HEK293T (cell line): ENCODE measurements at regions not wholly inside any gene's neighbourhood (a gene's known extent, or its start where the extent isn't known, plus 50 kb on each side); places are given as distances from the start of the nearest gene placed in this dataset.

ENCODE experiments used
- ARNT ChIP-seq: fragments of 450-650 bp; IDR thresholded peaks from 2 replicates; pipeline ENCODE4 v1.6.1; 2017; ENCODE audit warnings: mild to moderate bottlenecking
- BHLHE40 ChIP-seq: fragments of 450-650 bp; IDR thresholded peaks from 2 replicates; pipeline ENCODE4 v1.6.1; 2016; ENCODE audit warnings: mild to moderate bottlenecking, moderate library complexity, borderline replicate concordance
- CTBP1 ChIP-seq: fragments of 450-650 bp; IDR thresholded peaks from 2 replicates; pipeline ENCODE4 v1.6.1; 2016; ENCODE audit warnings: borderline replicate concordance
- ELF4 ChIP-seq: fragments of 450-650 bp; IDR thresholded peaks from 2 replicates; pipeline ENCODE4 v1.6.1; 2017; ENCODE audit warnings: antibody characterized with exemption
- FOXA1 ChIP-seq: fragments of 450-650 bp; IDR thresholded peaks from 2 replicates; pipeline ENCODE4 v1.6.1; 2016; ENCODE audit warnings: mild to moderate bottlenecking
- FOXM1 ChIP-seq: fragments of 450-650 bp; IDR thresholded peaks from 2 replicates; pipeline ENCODE4 v1.6.1; 2017; ENCODE audit warnings: mild to moderate bottlenecking, borderline replicate concordance
- LEF1 ChIP-seq: fragments of 450-650 bp; IDR thresholded peaks from 2 replicates; pipeline ENCODE4 v1.6.1; 2017; ENCODE audit warnings: mild to moderate bottlenecking, borderline replicate concordance
- NFRKB ChIP-seq: fragments of 450-650 bp; IDR thresholded peaks from 2 replicates; pipeline ENCODE4 v1.6.1; 2016; ENCODE audit warnings: mild to moderate bottlenecking, moderate library complexity
- PKNOX1 ChIP-seq: fragments of 450-650 bp; IDR thresholded peaks from 2 replicates; pipeline ENCODE4 v1.6.1; 2016
- SP1 ChIP-seq: fragments of 450-650 bp; IDR thresholded peaks from 2 replicates; pipeline ENCODE4 v1.6.1; 2017
- SUZ12 ChIP-seq: fragments of 450-650 bp; IDR thresholded peaks from 2 replicates; pipeline ENCODE4 v1.6.1; 2016; ENCODE audit warnings: mild to moderate bottlenecking
- TARDBP ChIP-seq: fragments of 450-650 bp; IDR thresholded peaks from 2 replicates; pipeline ENCODE4 v1.6.1; 2016

- TF ChIP-seq FOXM1 = no peak
- TF ChIP-seq ELF4 = no peak
- TF ChIP-seq BHLHE40 = no peak
- TF ChIP-seq CTBP1 = no peak
- no peak for TF ChIP-seq SP1
- no peak for TF ChIP-seq LEF1
- TF ChIP-seq FOXA1 = no peak
- no peak for TF ChIP-seq NFRKB
- TF ChIP-seq PKNOX1 = no peak
- TF ChIP-seq ARNT = no peak
- TF ChIP-seq TARDBP = no peak
- TF ChIP-seq SUZ12 = no peak
Measured at GRCh38 chr2:6236317-6236716, 544.1 kb downstream of the SOX11 start.
